ENCODE measurements at regions not wholly inside any gene's neighbourhood (a gene's known extent, or its start where the extent isn't known, plus 50 kb on each side); places are given as distances from the start of the nearest gene placed in this dataset.
"Not testable (repeated sequence)": the region's sequence is repeated elsewhere in the genome, so short reads cannot be mapped to it uniquely, and the experiment has no call there.

DNA sequence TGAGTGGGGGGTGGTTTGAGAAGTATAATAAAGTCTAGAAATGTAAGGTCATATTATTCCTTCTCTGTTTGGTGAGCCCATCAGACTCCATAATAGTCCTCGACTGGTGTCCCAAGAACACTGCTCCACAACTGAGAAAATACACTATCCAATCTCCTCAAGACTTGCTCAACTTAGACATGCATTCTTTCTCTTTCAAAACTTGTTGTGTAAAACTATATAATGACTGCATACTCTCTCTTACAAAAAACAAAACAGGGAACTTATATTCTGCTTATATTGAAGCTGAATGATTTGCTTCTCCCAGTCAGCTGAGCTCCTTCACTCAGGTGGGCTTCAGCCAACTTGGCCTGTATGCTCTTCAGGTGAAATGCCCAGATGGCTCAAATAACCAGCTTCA, 204.7 kb downstream of the ZNF365 start:
- DNase-seq (ENCODE audit: low read depth): no peak
- in situ Hi-C loops (cut with HindIII; ENCODE audit: low pct_unique_long_range_greater_than_20kb, low sequenced_read_pairs): loop anchor here (25.0 kb wide), 2 partner anchors 142 to 583 kb away; no protein-coding TSS in a partner anchor

GRCh38 chr10:62580396-62580795, 206.2 kb downstream of the ZNF365 start:
- in situ Hi-C loops (cut with HindIII; ENCODE audit: low pct_unique_long_range_greater_than_20kb, low sequenced_read_pairs): loop anchor here (25.0 kb wide), 2 partner anchors 143 to 582 kb away; no protein-coding TSS in a partner anchor
- no peak for DNase-seq (ENCODE audit: low read depth)

GRCh38 chr10:62581351-62581750, 207.2 kb downstream of the ZNF365 start:
- in situ Hi-C loops (cut with HindIII; ENCODE audit: low pct_unique_long_range_greater_than_20kb, low sequenced_read_pairs): loop anchor here (25.0 kb wide), 2 partner anchors 144 to 581 kb away; no protein-coding TSS in a partner anchor
- no peak for DNase-seq (ENCODE audit: low read depth)

GRCh38 chr10:62582101-62582705, 208.0 kb downstream of the ZNF365 start:
- DNase-seq (ENCODE audit: low read depth): no peak
- in situ Hi-C loops (cut with HindIII; ENCODE audit: low pct_unique_long_range_greater_than_20kb, low sequenced_read_pairs): loop anchor here (25.0 kb wide), 2 partner anchors 145 to 580 kb away; no protein-coding TSS in a partner anchor

DNA sequence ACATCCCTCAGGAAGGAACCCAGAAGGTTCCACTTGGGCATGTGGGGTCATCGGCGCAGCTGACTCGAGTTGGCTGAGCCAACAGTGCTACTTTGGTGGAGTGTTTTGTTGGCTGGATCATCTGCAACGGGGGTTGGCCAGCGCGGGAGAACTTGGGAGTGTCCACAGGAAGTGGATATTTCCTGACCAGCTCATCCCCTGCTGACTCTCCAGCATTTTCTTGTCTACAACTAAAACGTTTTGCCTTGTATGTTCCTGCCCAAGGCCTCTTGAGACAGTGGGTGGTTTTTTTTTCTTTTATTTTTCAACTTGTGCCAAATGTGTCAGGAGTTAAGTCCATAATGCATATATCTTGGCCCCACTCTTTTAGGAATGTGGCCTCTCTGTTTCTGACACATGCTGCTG, 208.6 kb downstream of the ZNF365 start:
- in situ Hi-C loops (cut with HindIII; ENCODE audit: low pct_unique_long_range_greater_than_20kb, low sequenced_read_pairs): loop anchor here (25.0 kb wide), 2 partner anchors 146 to 579 kb away; no protein-coding TSS in a partner anchor
- DNase-seq (ENCODE audit: low read depth): peak; percentile 14

- in situ Hi-C loops (cut with HindIII; ENCODE audit: low pct_unique_long_range_greater_than_20kb, low sequenced_read_pairs): loop anchor here (25.0 kb wide), 2 partner anchors 147 to 578 kb away; no protein-coding TSS in a partner anchor
- DNase-seq (ENCODE audit: low read depth): peak; percentile 78
Measured at GRCh38 chr10:62583876-62584615, 209.9 kb downstream of the ZNF365 start.

GRCh38 chr10:62584731-62585130, 210.6 kb downstream of the ZNF365 start:
- in situ Hi-C loops (cut with HindIII; ENCODE audit: low pct_unique_long_range_greater_than_20kb, low sequenced_read_pairs): loop anchor here (25.0 kb wide), 2 partner anchors 147 to 578 kb away; no protein-coding TSS in a partner anchor
- no peak for DNase-seq (ENCODE audit: low read depth)

- in situ Hi-C loops (cut with HindIII; ENCODE audit: low pct_unique_long_range_greater_than_20kb, low sequenced_read_pairs): loop anchor here (25.0 kb wide), 2 partner anchors 148 to 577 kb away; no protein-coding TSS in a partner anchor
Measured at GRCh38 chr10:62585211-62585775, 211.1 kb downstream of the ZNF365 start.

GRCh38 chr10:62587011-62587410, 212.8 kb downstream of the ZNF365 start:
- DNase-seq (ENCODE audit: low read depth): no peak
- in situ Hi-C loops (cut with HindIII; ENCODE audit: low pct_unique_long_range_greater_than_20kb, low sequenced_read_pairs): loop anchor here (25.0 kb wide), 2 partner anchors 150 to 575 kb away; no protein-coding TSS in a partner anchor

More at GRCh38 chr10:62585211-62585775, 211.1 kb downstream of the ZNF365 start:
- no peak for DNase-seq (ENCODE audit: low read depth)

DNA sequence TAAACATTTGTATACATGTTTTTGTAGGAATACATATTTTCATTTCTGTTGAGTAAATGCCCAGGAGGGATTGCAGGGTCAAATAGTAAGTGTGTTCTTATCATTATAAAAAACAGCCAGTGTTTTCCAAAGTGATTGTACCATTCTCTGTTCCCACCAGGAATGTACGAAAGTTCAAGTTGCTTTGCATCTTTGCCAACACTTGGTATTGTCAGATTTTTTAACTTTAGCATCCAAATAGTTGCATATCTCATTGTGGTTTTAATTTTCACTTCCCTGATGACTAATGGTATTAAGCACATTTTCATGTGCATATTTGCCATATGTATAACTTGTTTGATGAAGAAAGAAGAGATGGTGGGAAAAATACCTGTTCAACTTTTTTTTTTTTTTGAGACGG, 213.9 kb downstream of the ZNF365 start:
- in situ Hi-C loops (cut with HindIII; ENCODE audit: low pct_unique_long_range_greater_than_20kb, low sequenced_read_pairs): loop anchor here (25.0 kb wide), 2 partner anchors 151 to 574 kb away; no protein-coding TSS in a partner anchor
- no peak for DNase-seq (ENCODE audit: low read depth)

- in situ Hi-C loops (cut with HindIII; ENCODE audit: low pct_unique_long_range_greater_than_20kb, low sequenced_read_pairs): loop anchor here (25.0 kb wide), 2 partner anchors 152 to 573 kb away; no protein-coding TSS in a partner anchor
- DNase-seq (ENCODE audit: low read depth): no peak
Measured at GRCh38 chr10:62589689-62590088, 214.8 kb upstream of the ADO start.

DNA sequence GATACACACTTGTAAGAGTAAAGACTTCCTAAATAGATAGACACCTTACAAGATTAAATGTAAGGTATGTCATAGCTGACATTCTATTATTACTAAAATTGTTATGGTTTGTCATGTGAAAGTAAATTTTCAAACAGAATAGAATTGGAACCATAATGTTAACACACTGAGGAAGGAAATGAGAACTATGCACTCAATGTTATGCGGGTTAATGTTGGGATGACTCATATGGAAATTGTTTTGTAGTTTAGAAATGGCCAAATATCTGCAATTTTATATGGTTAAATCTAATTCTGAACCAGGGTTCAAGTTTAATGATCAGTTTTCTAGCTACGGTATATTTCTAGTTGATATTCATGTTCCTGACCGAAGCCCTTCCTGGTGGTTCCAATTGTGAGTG, 214.2 kb upstream of the ADO start:
- no peak for DNase-seq (ENCODE audit: low read depth)
- in situ Hi-C loops (cut with HindIII; ENCODE audit: low pct_unique_long_range_greater_than_20kb, low sequenced_read_pairs): loop anchor here (25.0 kb wide), 2 partner anchors 153 to 572 kb away; no protein-coding TSS in a partner anchor

DNA sequence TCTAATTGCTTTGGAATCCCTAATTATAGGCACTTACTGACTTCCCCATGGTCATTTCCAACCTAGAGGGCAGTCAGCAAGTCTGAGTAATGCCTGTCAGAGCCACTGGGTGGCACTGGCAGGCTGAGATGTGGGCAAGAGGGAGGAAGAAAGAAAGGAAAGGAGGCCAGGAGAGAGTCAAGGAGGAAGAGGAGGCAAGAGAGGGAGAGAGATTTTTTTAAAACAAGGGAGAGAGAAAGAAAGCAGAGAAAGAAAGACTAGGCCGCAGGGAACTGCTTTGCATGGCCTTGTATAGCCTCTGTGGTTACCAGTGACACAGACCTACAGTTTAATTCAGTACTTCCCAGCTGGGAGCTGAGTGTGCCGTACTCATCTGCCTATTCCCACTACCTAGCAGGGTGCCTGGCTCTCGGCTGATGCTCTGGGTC, 210.4 kb upstream of the ADO start:
- peak; percentile 74 for DNase-seq (ENCODE audit: low read depth)
- in situ Hi-C loops (cut with HindIII; ENCODE audit: low pct_unique_long_range_greater_than_20kb, low sequenced_read_pairs): loop anchor here (25.0 kb wide), 2 partner anchors 157 to 568 kb away; no protein-coding TSS in a partner anchor

- in situ Hi-C loops (cut with HindIII; ENCODE audit: low pct_unique_long_range_greater_than_20kb, low sequenced_read_pairs): loop anchor here (25.0 kb wide), 2 partner anchors 160 to 565 kb away; no protein-coding TSS in a partner anchor
- DNase-seq (ENCODE audit: low read depth): no peak
Measured at GRCh38 chr10:62597226-62597625, 207.3 kb upstream of the ADO start.

- no peak for DNase-seq (ENCODE audit: low read depth)
- in situ Hi-C loops (cut with HindIII; ENCODE audit: low pct_unique_long_range_greater_than_20kb, low sequenced_read_pairs): loop anchor here (25.0 kb wide), 2 partner anchors 162 to 563 kb away; no protein-coding TSS in a partner anchor
Measured at GRCh38 chr10:62599161-62599560, 205.4 kb upstream of the ADO start.

DNA sequence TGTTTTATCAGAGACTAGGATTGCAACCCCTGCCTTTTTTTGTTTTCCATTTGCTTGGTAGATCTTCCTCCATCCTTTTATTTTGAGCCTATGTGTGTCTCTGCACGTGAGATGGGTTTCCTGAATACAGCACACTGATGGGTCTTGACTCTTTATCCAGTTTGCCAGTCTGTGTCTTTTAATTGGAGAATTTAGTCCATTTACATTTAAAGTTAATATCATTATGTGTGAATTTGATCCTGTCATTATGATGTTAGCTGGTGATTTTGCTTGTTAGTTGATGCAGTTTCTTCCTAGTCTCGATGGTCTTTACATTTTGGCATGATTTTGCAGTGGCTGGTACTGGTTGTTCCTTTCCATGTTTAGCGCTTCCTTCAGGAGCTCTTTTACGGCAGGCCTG, 198.0 kb upstream of the ADO start:
- in situ Hi-C loops (cut with HindIII; ENCODE audit: low pct_unique_long_range_greater_than_20kb, low sequenced_read_pairs): loop anchor here (25.0 kb wide), 1 partner anchor 206 kb away; the partner anchor contains the start of genes ADO and EGR2
- not testable (repeated sequence) for DNase-seq (ENCODE audit: low read depth)

- not testable (repeated sequence) for DNase-seq (ENCODE audit: low read depth)
- in situ Hi-C loops (cut with HindIII; ENCODE audit: low pct_unique_long_range_greater_than_20kb, low sequenced_read_pairs): loop anchor here (25.0 kb wide), 1 partner anchor 204 kb away; the partner anchor contains the start of genes ADO and EGR2
Measured at GRCh38 chr10:62608189-62608875, 196.2 kb upstream of the ADO start.

Data from Caki2 (cell line).